GM12865 (cell line): ENCODE measurements at regions not wholly inside any gene's neighbourhood (a gene's known extent, or its start where the extent isn't known, plus 50 kb on each side); places are given as distances from the start of the nearest gene placed in this dataset.

Experiments used
- DNase-seq: peaks from one replicate; pipeline ENCODE4 v3.0.0; 2010; ENCODE audit warnings: low read depth
- H3K4me3 ChIP-seq: 2 replicates; pipeline ENCODE4 v1.5.1; 2011; ENCODE audit warnings: mild to moderate bottlenecking, low read depth, low read length, control low read depth
- CTCF ChIP-seq: IDR thresholded peaks from 2 replicates; pipeline ENCODE4 v1.5.1; 2011; ENCODE audit warnings: low read length, control low read depth, low read depth, inconsistent platforms; ENCODE audit not compliant: insufficient read depth; ENCODE audit errors: missing control alignments

- no peak for DNase-seq
- TF ChIP-seq CTCF: no peak
- H3K4me3 ChIP-seq: no peak overlapping the region
Observed at GRCh38 chr2:59217360-59217759, 976.2 kb upstream of the FANCL start.

GRCh38 chr2:59206361-59206760, 965.2 kb upstream of the FANCL start:
- DNase-seq: no peak
- H3K4me3 ChIP-seq: no peak overlapping the region
- TF ChIP-seq CTCF: no peak

GRCh38 chr2:59204040-59204439, 962.9 kb upstream of the FANCL start:
- DNase-seq: no peak
- no peak overlapping the region for H3K4me3 ChIP-seq
- no peak for TF ChIP-seq CTCF

GRCh38 chr2:59196491-59196890, 955.4 kb upstream of the FANCL start:
- H3K4me3 ChIP-seq: no peak overlapping the region
- DNase-seq: no peak
- TF ChIP-seq CTCF: no peak

GRCh38 chr2:59195851-59196250, 954.7 kb upstream of the FANCL start:
- H3K4me3 ChIP-seq: no peak overlapping the region
- no peak for TF ChIP-seq CTCF
- DNase-seq: no peak

DNA sequence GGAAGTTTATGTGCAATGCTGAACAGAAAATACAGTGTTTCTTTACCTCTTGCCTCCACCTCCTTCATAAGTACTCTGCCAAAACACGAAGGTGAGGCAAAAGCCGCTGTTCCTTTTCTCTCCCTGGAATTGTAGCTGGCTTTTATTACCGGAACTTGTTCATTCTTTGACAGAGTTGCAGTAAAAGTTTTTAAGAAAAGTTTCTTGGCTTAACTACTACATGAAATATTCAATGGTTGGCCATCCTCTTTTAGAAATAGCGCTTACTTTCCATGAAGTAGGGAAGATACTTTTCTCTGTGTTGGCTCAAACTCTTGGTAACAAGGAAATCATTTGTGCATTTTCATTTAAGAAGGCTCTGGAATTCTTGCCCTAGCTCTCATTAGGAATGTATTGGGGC, 950.7 kb upstream of the FANCL start:
- H3K4me3 ChIP-seq: no peak overlapping the region
- no peak for TF ChIP-seq CTCF
- no peak for DNase-seq

DNA sequence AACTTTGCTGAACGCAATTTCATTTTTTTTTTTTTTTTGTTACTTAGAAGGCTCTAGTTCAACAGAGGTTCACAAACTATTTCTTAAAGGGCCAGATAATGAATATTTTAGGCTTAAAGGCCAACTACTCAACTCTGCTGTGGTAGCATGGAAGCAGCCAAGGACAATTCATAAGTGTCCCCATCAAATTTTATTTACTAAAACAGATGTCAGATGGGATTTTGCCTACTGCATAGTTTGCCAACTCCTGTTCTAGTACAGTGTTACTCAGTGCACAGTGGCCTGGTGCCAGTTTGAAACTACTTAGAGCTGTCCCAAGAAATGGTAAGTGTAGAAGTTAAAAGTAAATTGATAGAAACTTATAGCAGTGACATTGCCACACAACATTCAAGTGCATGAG, 949.4 kb upstream of the FANCL start:
- H3K4me3 ChIP-seq: no peak overlapping the region
- no peak for DNase-seq
- TF ChIP-seq CTCF: no peak
